ENCODE measurements at regions not wholly inside any gene's neighbourhood (a gene's known extent, or its start where the extent isn't known, plus 50 kb on each side); places are given as distances from the start of the nearest gene placed in this dataset.

GRCh38 chr6:94511502-94512088 is 1065.7 kb upstream of the MANEA start (continued):
- TF ChIP-seq ZNF44 (CRISPR knock-in tag; IDR thresholded peaks at IDR 0.05) = no peak
- no peak for TF ChIP-seq IRX3 (CRISPR knock-in tag; IDR thresholded peaks at IDR 0.05; ENCODE audit: borderline replicate concordance, low read depth)
- TF ChIP-seq DPF2 (CRISPR knock-in tag; IDR thresholded peaks at IDR 0.05; ENCODE audit: borderline replicate concordance, low read depth) = no peak
- no peak for TF ChIP-seq ZBTB4 (CRISPR knock-in tag; IDR thresholded peaks at IDR 0.05; ENCODE audit: borderline replicate concordance)

- 33% methylated on average over 12 of the region's 18 CpGs for WGBS (ENCODE audit: low lambda C conversion rate)
- no peak for FAIRE-seq
- TF ChIP-seq THAP9 (CRISPR knock-in tag; IDR thresholded peaks at IDR 0.05; ENCODE audit: borderline replicate concordance) (no peak), EHMT2 (IDR thresholded peaks at IDR 0.05; ENCODE audit: borderline replicate concordance, low read depth, low read length) (no peak), ZEB1 (IDR thresholded peaks at IDR 0.05; ENCODE audit: insufficient replicate concordance, low read depth) (no peak), PHF20 (CRISPR knock-in tag; IDR thresholded peaks at IDR 0.05) (no peak), IKZF5 (CRISPR knock-in tag; IDR thresholded peaks at IDR 0.05) (no peak)
Measured at GRCh38 chr6:94510877-94511276, 1066.5 kb upstream of the MANEA start.

More at GRCh38 chr6:94510877-94511276, 1066.5 kb upstream of the MANEA start:
- no peak overlapping the region for H3K4me3 ChIP-seq (replicated peaks in 1 of 3; ENCODE audit: insufficient read depth in 1 of 3, low read depth in 2 of 3, low read length in 3 of 3)
- ATAC-seq (no peak), DNase-seq (ENCODE audit: low spot score) (no peak)
- H3K79me2 ChIP-seq (ENCODE audit: insufficient read depth, low read length) = no peaks in the 10 kb centered on the region
- H3K4me2 ChIP-seq (ENCODE audit: low read depth, low read length) = no peak overlapping the region
- no peaks in the 10 kb centered on the region for H3K4me1 ChIP-seq (ENCODE audit: insufficient read depth, low read length)
- H3K27ac ChIP-seq (ENCODE audit: extremely low read length, insufficient read depth, low read length) = no peak overlapping the region
- H2AFZ ChIP-seq (ENCODE audit: low read length) = no peak overlapping the region
- H4K20me1 ChIP-seq (ENCODE audit: insufficient read depth, low read length) = no peaks in the 10 kb centered on the region
- no peaks in the 10 kb centered on the region for H3K27me3 ChIP-seq (ENCODE audit: control insufficient read depth in 1 of 2, insufficient read depth in 2 of 2, low read length in 2 of 2)
- no TSS peak for BruUV-seq (replicated peaks)
- POLR2A ChIA-PET = no interaction called here
- in situ Hi-C loops (cut with HindIII; ENCODE audit: extremely low pct_ligation_motif_present, low pct_unique_long_range_greater_than_20kb) = no loop called here
- H3K9ac ChIP-seq (ENCODE audit: insufficient read depth, low read depth, low read length) = no peak overlapping the region
- H3K9me3 ChIP-seq (ENCODE audit: low read length) = no peaks in the 10 kb centered on the region
- intact Hi-C loops (cut with micrococcal nuclease; ENCODE audit: unreplicated experiment) = no loop called here
- CTCF ChIA-PET (ENCODE audit: low intra/inter-chr PET ratio, low total read pairs) = no interaction called here
- H3K36me3 ChIP-seq (replicated peaks in 1 of 2; ENCODE audit: control insufficient read depth in 1 of 2, insufficient read depth in 2 of 2, low read length in 2 of 2) = no peaks in the 10 kb centered on the region

Data from HepG2 (cell line).